Sigmoid colon (tissue), 4 donors: ENCODE measurements at regions not wholly inside any gene's neighbourhood (a gene's known extent, or its start where the extent isn't known, plus 50 kb on each side); places are given as distances from the start of the nearest gene placed in this dataset.

ENCODE experiments used
- EP300 ChIP-seq, 4 donors: sonication (generic); formaldehyde crosslinking; IDR thresholded peaks; one replicate each; pipeline ENCODE4 v1.6.1; 2017; ENCODE audit warnings: antibody characterized with exemption in 4 of 4
- POLR2A ChIP-seq, 2 donors: fragments of 450-650 bp; IDR thresholded peaks; one replicate each; pipeline ENCODE4 v1.6.1; 2016; ENCODE audit warnings: antibody characterized with exemption in 2 of 2, mild to moderate bottlenecking in 2 of 2, moderate library complexity in 2 of 2
- POLR2AphosphoS5 ChIP-seq, 4 donors: sonication (generic); formaldehyde crosslinking; IDR thresholded peaks; one replicate each; pipeline ENCODE4 v1.6.1; 2017; ENCODE audit warnings: antibody characterized with exemption in 4 of 4
- TF ChIP-seq, protein P1 (sequence below), 4 experiments: fragments of 450-650 bp in 3 of 4; fragments of 200-600 bp in 1 of 4; IDR thresholded peaks; one replicate each; pipeline ENCODE4 v1.5.1; 2016 to 2019; ENCODE audit warnings: antibody characterized with exemption in 4 of 4, mild to moderate bottlenecking in 3 of 4, moderate library complexity in 2 of 4

DNA sequence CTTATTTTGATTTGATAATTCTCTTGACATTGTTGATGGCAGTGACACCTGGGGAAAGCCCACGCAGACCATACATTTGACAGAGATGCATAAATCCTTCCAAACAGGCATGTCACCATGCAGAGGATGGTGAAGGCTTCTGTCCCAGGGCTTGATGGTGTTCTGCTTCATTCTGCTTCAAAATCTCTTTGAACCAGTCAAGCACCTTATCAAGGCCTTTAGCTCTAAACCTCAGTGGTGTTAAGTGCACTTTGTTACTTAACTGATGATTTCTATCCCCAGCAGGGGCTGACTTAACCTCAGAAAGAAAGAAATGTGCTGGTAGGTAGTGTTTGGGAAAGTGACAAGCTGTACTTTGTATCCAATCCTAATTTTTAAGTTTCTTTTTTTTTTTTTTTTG is 81.1 kb downstream of the RRAGC start:
- no peak for TF ChIP-seq EP300 (IDR thresholded peaks at IDR 0.05)
- TF ChIP-seq POLR2AphosphoS5 (IDR thresholded peaks at IDR 0.05) = no peak
- TF ChIP-seq, protein P1, sequence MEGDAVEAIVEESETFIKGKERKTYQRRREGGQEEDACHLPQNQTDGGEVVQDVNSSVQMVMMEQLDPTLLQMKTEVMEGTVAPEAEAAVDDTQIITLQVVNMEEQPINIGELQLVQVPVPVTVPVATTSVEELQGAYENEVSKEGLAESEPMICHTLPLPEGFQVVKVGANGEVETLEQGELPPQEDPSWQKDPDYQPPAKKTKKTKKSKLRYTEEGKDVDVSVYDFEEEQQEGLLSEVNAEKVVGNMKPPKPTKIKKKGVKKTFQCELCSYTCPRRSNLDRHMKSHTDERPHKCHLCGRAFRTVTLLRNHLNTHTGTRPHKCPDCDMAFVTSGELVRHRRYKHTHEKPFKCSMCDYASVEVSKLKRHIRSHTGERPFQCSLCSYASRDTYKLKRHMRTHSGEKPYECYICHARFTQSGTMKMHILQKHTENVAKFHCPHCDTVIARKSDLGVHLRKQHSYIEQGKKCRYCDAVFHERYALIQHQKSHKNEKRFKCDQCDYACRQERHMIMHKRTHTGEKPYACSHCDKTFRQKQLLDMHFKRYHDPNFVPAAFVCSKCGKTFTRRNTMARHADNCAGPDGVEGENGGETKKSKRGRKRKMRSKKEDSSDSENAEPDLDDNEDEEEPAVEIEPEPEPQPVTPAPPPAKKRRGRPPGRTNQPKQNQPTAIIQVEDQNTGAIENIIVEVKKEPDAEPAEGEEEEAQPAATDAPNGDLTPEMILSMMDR (IDR thresholded peaks at IDR 0.05) = no peak
- no peak for TF ChIP-seq POLR2A (IDR thresholded peaks at IDR 0.05)
